HG02870 (cell line): ENCODE measurements at regions not wholly inside any gene's neighbourhood (a gene's known extent, or its start where the extent isn't known, plus 50 kb on each side); places are given as distances from the start of the nearest gene placed in this dataset.

Experiments used
- ATAC-seq: cut with Tn5 transposase; IDR thresholded peaks from one replicate; pipeline ENCODE4 v1.9.1; 2021; ENCODE audit warnings: mild to moderate bottlenecking, moderate library complexity; ENCODE audit not compliant: unreplicated experiment

DNA sequence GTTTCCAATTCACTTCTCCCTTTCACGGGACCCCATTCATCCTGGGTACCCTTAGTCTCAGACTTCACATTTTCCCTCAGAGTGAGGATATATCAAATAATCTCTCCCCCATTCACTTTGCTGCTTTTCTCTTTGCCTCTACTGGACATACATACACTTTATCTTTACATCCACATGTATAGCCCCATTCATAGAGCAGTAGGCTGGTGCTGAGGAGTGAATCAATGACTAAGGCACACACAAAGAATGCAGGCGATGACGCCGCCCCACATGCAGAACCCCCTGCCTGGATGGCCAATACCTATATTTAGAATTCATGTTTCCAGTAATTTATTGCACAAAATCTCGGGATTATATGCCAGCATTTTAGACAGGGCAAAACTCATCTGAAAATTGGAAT is 554.3 kb upstream of the TENM3 start:
- no peak for ATAC-seq

DNA sequence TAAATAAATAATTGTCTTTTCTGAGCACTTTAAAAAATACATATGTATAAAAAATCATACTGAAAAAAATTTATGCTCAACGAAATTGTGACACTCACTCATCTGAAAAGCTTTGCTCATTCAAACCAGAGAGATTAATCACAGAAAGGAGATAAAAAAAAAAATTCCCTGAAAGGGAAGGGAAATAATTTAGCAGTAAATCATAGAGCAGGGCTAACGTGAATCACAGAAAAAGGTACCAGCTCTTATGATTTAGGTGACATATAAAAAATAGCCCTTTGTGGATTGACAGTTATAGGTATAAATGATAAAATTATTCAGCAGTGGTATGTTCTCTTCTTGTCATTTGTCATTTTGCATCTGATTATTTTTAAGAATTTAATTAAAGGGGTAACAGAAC is 552.7 kb upstream of the TENM3 start:
- ATAC-seq: no peak

DNA sequence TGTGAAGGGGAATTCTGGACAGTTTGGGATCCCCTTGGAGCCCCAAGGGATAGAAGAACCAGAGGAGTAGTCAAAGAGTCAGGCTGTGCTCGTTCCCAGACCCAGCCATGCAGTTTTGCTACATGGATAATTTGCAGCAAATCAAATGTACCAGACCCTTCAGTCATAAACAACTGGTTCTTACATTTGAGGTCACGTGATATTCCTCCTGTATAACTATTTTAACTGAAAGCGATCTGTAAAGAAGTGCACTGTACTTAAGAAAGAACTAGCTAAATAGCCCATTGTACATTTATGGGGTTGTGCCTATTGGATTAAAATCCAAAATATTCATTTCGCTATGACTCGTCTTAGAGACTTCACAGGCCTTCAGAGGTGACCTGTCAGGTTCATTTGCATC is 550.2 kb upstream of the TENM3 start:
- no peak for ATAC-seq

DNA sequence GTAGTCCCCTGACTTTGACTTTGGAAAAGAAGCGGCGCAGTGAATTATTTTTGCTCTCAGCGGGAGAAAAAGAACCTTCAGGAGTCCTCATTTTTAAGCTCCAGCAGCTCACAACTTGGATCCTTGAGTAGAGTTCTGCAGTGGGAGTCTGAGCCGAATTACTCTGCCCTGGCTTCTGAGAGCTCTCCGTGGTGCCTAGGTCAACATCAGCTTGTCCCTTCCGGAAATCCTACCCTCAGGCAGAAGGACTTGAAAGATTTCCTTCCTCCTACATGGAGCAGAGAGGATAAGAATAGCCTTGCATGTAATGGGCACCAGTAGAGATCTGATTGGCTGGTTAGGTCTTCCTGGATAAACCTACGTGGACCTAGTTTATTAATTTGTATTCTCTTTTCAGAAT is 549.7 kb upstream of the TENM3 start:
- no peak for ATAC-seq

DNA sequence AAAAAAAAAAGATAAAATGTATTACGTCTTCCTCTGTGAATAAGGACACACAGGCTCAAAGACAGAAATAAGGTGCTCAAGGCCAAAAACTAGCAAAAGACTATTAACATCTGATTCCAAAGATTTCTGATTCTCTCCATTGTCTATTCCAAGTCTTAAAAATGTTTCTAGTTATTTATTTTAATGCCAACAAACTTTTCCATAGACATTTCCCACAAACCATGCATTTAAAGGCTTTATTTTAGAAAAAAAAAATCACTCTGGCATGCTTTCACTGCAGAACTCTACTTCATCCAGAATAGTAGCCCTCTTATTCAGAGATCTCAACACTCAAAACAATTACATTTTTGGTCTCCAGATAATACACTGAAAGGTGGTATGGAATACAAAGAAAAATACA is 545.0 kb upstream of the TENM3 start:
- no peak for ATAC-seq

DNA sequence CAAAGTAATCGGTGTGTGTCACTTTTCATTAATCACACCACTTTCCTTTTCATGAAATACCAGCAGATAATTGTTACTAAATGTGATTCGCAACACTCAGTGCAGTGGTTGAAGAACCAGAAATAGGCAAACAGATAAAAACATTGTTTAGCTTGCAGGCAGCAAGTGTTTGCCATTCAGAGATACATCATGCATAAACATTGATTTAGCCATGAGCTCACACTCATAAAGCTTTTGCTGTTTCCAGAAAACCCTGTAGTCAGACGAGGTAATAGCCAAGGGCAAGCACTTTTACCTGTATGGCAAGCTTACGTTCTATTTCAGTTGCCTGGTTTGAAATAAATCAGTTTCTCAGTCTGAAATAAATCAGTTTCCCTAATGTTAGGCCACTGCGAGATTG is 542.0 kb upstream of the TENM3 start:
- no peak for ATAC-seq

DNA sequence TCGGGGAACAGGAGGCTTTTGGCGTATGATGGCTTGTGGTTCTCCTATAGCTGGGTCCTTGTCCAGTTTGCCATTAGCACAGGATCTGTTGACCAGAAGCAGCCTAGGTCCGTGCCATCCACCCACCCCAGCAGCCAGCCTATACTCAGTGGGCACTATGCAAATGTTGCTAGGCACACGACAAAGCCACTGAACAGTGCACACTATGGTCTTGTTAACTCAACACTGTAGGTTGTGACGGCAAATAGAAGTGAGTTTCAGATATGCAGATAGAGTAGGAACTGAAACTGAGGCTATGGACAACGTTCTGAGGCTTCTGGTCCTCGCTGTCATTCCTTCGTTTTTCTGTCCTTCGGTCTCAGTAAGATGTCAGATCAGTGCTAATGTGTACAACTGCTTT is 541.3 kb upstream of the TENM3 start:
- ATAC-seq: no peak

DNA sequence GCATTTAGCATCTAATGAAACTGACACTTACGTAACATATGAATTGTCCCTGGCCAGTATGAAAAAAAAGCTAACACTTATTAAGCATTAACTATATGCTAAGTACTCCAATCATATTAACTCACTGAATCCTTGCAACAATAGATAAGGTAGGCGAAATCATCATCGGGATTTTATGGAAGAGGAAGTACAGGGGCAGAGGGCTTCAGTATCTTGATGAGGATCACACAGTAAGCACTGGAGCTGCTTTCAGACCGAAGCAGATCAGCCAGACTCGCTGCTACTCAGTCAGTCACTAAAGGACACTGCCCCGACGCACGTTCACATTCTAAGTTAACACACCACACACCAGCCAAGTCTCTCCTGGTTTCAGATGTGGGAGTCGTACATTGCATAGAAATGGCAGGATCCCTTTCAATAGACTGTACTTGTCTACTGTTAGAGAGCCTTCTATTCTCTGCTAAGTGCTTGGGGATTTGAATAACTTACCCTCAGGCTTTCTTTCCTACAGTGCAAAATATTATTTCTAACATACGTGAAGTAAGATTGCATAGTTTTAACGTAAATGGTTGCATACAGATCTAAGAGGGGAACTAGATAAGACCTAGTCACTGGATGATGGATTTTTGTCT is 540.2 kb upstream of the TENM3 start:
- no peak for ATAC-seq

DNA sequence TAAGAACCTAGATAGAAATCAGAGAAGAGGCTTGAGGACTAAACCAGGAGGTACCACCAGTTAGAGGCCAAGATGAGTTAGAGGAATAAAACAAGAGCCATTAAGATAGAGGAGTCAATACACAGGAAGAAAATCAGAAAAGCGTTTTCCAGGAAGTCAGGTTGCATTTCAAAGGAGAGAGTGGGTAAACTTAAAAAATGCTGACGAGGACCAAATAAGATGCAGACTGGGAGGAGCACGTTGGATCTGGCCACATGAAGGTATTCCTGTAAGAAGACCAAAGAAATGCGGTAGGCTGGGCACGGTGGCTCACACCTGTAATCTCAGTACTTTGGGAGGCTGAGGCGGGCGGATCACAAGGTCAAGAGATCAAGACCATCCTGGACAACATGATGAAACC is 533.1 kb upstream of the TENM3 start:
- ATAC-seq: no peak

DNA sequence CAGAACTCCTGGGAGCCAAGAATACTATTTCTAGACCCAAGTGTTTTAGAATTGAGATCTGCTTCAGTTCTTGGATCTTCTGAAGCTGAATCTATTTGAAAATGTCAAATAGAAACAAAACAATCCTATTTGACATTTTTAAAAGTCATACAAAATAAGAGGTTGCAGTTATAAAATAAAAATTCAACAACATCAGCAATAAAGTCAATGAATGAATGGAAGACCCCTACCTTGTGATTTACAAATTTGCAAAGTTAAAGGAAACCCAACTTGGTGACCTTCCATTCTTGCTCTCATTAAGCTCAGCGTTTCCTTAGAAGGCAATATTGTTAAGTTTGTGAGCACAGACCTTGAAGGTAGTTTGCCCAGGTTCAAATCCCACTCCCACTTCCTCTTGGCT is 531.8 kb upstream of the TENM3 start:
- no peak for ATAC-seq

DNA sequence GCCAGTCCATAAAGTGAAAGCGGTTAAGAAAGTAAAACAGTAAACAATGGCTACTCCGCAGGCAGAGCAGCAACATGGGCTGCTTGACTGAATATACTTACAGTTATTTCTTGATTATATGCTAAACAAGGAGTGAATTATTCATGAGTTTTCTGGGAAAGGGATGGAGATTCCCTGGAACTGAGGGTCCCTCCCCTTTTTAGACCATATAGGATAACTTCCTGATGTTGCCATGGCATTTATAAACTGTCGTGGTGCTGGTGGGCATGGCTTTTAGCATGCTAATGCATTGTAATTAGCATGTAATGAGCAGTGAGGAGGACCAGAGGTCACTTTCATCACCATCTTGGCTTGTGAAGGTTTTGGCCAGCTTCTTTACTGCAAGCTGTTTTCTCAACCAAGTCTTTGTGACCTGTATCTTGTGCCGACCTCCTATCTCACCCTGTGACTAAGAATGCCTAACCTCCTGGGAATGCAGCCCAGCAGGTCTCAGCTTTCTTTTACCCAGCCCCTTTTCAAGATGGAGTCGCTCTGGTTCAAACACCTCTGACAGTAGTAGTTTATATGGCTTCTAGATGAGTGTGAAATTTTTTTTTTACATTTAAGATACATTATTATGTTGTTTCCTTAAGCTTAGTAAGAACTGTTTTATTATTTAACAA is 514.8 kb upstream of the TENM3 start:
- no peak for ATAC-seq

DNA sequence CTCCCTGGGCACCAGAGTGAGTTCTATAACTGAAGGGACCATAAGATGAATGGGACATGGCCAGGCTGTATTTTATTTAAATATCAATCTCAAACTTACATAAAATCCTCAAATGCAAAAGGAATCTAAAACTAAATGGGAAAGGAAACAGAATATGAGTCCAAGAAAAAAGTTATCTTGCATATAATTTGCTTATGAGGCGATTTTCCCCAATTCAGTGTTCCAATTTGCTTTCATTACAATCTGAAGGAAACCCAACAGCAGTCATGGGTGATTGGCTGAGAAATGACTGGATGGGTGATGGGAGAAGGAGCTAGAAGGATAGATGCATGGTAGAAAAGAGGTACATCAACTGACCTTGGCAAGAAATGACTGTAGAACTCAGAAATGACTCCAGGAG is 511.3 kb upstream of the TENM3 start:
- ATAC-seq: no peak

DNA sequence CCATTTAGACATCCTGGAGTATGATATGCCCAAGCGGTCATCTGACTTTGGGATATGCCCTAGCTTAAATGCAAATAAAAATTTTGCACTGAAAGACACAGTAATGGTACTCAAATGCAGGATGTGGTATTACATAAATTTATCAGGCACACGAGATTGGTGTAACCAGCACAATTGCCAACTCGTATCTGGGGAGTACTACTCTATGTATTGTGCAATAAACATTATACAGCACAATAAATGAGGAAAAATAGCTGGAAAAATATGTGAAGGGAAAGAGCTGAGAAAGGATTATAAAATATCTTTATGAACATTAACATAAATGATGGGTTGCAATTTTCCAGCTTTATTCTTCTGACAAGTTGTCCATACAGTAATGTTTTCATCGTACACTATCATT is 505.5 kb upstream of the TENM3 start:
- ATAC-seq: no peak

DNA sequence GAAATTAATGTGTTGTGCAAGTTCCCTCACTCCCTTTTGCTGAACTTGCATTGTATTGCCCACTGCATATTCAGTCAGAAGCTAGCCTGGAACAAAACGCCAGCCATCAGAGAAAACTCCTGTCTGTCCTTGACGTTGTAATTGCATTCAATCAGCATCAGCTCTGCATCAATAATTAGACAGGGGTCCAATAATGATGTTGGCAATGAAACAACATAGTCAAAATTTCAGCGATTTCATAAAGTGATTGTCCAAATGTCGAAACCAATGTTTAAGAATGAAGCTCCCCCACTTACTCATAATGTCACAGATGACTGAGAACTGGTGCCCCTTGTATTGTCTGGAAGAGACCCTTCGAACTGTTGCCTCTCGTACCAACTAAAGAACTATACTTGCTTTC is 504.2 kb upstream of the TENM3 start:
- no peak for ATAC-seq

DNA sequence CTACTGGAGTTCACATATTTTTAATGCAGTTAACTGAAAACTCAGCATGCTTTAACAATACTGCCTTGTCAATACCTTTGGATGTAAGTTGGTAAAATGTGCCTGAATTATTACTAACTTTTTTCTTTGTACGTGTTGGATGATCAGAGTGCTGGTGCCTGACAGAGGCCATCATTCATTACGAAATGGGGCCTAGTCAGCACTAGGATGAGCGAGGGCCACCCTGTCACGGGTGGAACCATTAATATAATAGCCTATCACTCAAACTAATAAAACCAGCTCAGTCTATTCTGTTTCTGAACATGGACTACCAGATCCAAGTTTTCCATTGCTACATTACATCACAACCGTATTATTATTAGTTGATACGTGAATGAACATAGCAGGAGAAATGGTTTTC is 501.7 kb upstream of the TENM3 start:
- no peak for ATAC-seq

DNA sequence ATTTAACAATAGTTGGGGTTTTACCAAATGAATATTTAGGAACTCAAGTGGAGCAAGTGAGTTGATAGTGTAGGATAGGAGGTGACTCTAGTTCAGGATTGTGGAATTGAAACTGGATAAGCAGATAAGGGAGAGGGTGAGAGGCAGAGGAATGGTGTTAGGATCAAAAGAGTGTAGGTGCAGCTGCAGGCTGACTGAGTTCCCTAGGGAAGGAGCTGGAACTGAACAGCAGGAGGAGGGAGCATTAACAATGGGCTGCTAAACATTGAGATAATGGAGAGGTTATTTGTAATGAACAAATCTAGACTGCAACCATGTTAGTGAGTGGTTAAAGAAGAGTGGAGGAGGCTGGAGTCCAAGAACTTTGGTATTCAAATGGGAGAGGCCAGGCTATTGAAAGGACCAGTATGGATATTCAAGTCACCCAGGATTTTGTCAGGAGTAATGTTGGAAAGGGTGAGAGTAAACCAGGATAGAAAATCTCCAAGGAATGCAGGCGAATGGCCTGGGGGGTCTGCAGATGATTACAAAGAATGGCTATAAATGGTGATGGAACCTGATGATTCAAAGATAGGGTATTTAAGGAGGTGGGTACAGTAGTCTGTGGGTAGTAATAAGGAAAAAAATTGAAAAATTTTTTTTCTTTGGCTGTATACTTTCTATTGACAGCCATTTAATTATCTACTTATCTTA is 497.1 kb upstream of the TENM3 start:
- no peak for ATAC-seq

DNA sequence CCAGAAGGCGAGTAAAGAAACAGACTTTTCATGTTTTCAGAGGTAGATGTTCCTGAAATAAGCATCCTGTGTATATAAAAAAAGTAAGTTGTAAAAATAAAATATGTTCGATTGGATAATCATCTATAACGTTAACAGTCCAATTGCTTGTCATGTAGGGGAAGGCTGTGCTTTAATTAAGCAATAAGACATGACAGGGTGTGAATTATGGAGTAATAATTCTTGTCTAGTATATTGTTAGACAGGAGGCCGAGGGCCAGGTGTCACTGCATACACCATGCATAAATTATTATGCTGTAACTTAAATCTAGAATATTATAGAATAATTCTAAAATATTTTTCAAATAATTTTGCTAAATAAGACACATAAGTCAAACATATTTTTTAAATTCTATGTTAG is 494.6 kb upstream of the TENM3 start:
- no peak for ATAC-seq

DNA sequence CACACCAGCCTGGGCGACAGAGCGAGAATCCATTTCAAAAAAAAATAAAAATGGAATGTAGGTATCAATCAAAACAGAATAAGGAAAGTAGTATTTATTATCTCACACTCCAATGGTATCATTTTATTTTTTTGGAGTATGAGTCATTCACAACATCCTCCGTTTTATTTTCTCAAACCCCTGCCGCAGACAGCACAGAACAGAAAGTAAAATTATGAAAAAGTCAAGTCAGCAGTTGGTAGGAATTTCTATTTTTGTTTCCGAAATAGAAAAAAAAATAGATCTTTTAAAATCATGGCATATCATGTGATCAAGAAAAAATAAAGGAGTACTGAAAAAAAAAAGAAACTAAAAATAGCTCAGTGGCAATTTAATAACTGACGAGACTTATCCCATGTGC is 490.7 kb upstream of the TENM3 start:
- ATAC-seq: no peak

DNA sequence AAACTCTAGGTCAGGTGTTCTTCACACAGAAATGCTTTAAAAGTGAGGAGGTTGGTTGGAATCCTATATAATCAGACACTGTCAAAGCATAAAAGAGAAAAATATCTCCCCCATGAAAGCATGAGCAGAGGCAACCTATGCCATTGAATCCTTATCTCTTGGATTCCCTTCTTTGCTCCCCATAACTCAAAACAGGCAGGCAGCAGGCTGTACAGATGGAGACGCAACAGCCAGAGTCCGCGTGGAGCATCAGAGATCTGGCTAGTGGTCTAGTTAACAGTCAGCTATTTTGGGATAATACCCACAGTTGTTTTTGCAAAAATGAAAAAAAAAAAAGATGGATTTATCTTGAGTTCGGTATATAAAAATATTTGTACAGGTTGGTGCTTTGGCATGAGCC is 490.0 kb upstream of the TENM3 start:
- ATAC-seq: no peak

DNA sequence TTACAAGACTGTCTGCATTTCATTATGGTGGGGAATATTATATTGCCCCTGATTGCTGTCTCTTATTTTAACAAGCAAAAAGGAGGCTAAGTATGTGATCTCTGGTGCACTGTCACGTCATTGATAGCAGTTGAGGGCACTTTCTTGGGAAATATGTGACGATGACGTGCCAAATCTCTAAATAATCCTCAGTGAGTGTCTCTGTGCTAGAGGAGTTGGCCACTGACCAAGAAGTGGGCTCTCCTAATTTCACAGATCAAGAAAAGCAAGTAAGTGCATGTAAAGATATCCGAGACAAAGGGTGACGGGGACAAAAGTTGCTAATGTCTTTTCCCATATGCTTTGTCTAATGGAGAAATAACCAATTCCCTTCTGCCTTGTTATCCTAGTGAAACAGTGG is 487.4 kb upstream of the TENM3 start:
- ATAC-seq: no peak

DNA sequence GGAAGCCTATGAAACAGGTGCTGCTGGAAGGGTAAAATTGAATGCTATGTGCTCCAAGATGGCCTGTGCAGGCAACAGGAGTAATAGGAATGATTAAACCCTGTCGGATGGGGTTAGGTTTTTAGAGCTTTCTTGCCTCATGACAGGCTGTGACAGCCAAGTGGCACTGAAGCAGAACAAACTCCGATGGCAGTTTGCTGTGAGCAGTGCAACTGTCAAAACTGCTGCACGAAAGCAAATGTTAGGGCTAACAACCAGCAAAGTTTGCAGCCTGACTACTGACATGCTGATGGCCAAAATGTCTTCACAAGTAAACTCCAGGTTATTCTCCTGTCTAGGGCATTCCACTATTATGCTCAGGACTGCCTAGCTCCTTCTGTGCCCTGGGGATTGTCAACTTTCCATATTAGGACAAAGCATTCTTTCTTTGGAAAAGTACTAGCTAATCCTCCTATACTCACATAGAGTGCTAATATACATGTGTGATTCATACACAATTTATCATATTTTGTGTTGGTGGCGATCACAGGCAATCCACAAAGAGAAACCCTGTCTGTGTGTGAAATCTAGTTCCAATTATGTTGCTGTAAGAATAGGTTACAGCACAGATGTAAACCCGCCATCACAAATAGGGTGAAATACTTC is 486.6 kb upstream of the TENM3 start:
- ATAC-seq: no peak

DNA sequence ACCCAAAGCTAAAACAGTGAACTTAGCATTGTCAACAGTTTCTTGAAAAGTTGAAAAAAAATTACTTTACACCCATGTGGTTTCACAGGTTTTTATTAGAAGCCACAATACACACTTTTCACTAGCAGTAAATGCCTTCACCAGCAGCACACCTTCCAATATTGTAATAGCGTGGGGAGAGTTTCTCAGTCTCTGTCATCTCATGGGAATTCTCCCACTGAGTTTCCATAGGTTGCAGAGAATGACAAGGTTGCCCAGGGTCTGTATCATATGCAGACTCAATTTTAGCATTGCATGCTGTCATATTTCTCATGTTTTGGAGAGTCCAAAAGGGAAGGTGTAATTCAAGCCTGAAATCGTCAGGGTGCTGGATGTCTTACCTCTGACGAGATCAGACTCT is 486.1 kb upstream of the TENM3 start:
- no peak for ATAC-seq
